Uterus (tissue), 2 donors: ENCODE measurements at regions not wholly inside any gene's neighbourhood (a gene's known extent, or its start where the extent isn't known, plus 50 kb on each side); places are given as distances from the start of the nearest gene placed in this dataset.

ENCODE experiments used
- POLR2A ChIP-seq, 2 donors: fragments of 450-650 bp; IDR thresholded peaks; one replicate each; pipeline ENCODE4 v1.6.1; 2016; ENCODE audit warnings: antibody characterized with exemption in 2 of 2, mild to moderate bottlenecking in 1 of 2, moderate library complexity in 1 of 2
- TF ChIP-seq, protein P1 (sequence below), 4 experiments: fragments of 200-600 bp in 2 of 4; fragments of 450-650 bp in 2 of 4; sonication (generic) in 2 of 4; IDR thresholded peaks; one replicate each; pipeline ENCODE4 v1.5.1; 2016 to 2019; ENCODE audit warnings: antibody characterized with exemption in 4 of 4, mild to moderate bottlenecking in 2 of 4, moderate library complexity in 1 of 4

- TF ChIP-seq, protein P1, sequence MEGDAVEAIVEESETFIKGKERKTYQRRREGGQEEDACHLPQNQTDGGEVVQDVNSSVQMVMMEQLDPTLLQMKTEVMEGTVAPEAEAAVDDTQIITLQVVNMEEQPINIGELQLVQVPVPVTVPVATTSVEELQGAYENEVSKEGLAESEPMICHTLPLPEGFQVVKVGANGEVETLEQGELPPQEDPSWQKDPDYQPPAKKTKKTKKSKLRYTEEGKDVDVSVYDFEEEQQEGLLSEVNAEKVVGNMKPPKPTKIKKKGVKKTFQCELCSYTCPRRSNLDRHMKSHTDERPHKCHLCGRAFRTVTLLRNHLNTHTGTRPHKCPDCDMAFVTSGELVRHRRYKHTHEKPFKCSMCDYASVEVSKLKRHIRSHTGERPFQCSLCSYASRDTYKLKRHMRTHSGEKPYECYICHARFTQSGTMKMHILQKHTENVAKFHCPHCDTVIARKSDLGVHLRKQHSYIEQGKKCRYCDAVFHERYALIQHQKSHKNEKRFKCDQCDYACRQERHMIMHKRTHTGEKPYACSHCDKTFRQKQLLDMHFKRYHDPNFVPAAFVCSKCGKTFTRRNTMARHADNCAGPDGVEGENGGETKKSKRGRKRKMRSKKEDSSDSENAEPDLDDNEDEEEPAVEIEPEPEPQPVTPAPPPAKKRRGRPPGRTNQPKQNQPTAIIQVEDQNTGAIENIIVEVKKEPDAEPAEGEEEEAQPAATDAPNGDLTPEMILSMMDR (IDR thresholded peaks at IDR 0.05): no peak
- no peak for TF ChIP-seq POLR2A (IDR thresholded peaks at IDR 0.05)
These were observed 126.9 kb upstream of the ETS2 start for GRCh38 chr21:38678827-38679226.
